Endothelial cell of umbilical vein (primary cell): ENCODE measurements at regions not wholly inside any gene's neighbourhood (a gene's known extent, or its start where the extent isn't known, plus 50 kb on each side); places are given as distances from the start of the nearest gene placed in this dataset.
"Not testable (repeated sequence)": the region's sequence is repeated elsewhere in the genome, so short reads cannot be mapped to it uniquely, and the experiment has no call there.

Experiments used
- BruUV-seq: library from RNA; stranded (reverse); fragments of 400-500 nt; replicated peaks from 2 replicates; lab custom pipeline; 2021; lab: Mats Ljungman, UMichigan
- CTCF ChIA-PET: fragments of 300-600, 350-600 bp; sonication (Branson Sonifier 250); formaldehyde crosslinking; loops from one replicate; lab custom pipeline; 2021; ENCODE audit warnings: antibody characterized with exemption, inconsistent platforms; lab: Charles Lee
- POLR2A ChIA-PET: fragments of 300-600, 350-600 bp; sonication (Branson Sonifier 250); formaldehyde crosslinking; loops from one replicate; lab custom pipeline; 2021; ENCODE audit warnings: antibody characterized with exemption, inconsistent platforms; lab: Charles Lee
- DNase-seq: peaks from one replicate; pipeline ENCODE4 v3.0.0-alpha.2; 2011; ENCODE audit warnings: low read depth, low spot score
- FAIRE-seq: peaks from 2 replicates; lab custom pipeline; 2011; peaks lifted over from hg19 to GRCh38; lab: Jason Lieb, UNC
- H2AFZ ChIP-seq: 2 replicates; pipeline ENCODE4 v1.6.0; 2012; ENCODE audit warnings: low read depth, low read length, control low read depth, inconsistent platforms
- H3K27ac ChIP-seq: 2 replicates; pipeline ENCODE4 v1.5.1; 2011; ENCODE audit warnings: low read depth, mild to moderate bottlenecking, control low read depth, low read length, moderate library complexity; ENCODE audit not compliant: insufficient read depth
- H3K27me3 ChIP-seq, 2 experiments: 2 replicates each; pipeline versions ENCODE4 v1.6.0 to v1.6.1; 2011; ENCODE audit warnings: low read length in 2 of 2, mixed read lengths in 1 of 2; ENCODE audit not compliant: control insufficient read depth in 2 of 2, insufficient read depth in 2 of 2
- H3K36me3 ChIP-seq, 2 experiments: 2 replicates in 1 of 2; 3 replicates in 1 of 2; pipeline ENCODE4 v1.5.1; 2011; ENCODE audit warnings: low read length in 2 of 2, mild to moderate bottlenecking in 1 of 2, moderate library complexity in 1 of 2; ENCODE audit not compliant: control insufficient read depth in 2 of 2, insufficient read depth in 2 of 2; ENCODE audit errors: extremely low read depth in 1 of 2
- H3K4me1 ChIP-seq: 3 replicates; pipeline ENCODE4 v1.5.1; 2011; ENCODE audit warnings: mild to moderate bottlenecking, low read length; ENCODE audit not compliant: control insufficient read depth, insufficient read depth; ENCODE audit errors: extremely low read depth
- H3K4me2 ChIP-seq: 2 replicates; pipeline ENCODE4 v1.6.1; 2011; ENCODE audit warnings: low read length, control low read depth, mixed read lengths; ENCODE audit not compliant: insufficient read depth
- H3K4me3 ChIP-seq, 3 experiments: fragments of 200-600 bp in 1 of 3; sonication (generic), shearing (Covaris generic) in 1 of 3; replicated peaks in 1 of 3; 2 replicates each; pipeline ENCODE4 v1.5.1; 2011 to 2016; ENCODE audit warnings: control low read depth in 3 of 3, low read length in 3 of 3, mild to moderate bottlenecking in 2 of 3, inconsistent platforms in 1 of 3, low read depth in 1 of 3, moderate library complexity in 1 of 3; ENCODE audit not compliant: insufficient read depth in 1 of 3
- H3K79me2 ChIP-seq: 2 replicates; pipeline ENCODE4 v1.6.0; 2012; ENCODE audit warnings: low read length, inconsistent platforms; ENCODE audit not compliant: control insufficient read depth, insufficient read depth
- H3K9ac ChIP-seq: replicated peaks from 2 replicates; pipeline ENCODE3; 2011; ENCODE audit warnings: low read length, control low read depth; ENCODE audit not compliant: insufficient read depth; ENCODE audit errors: extremely low read depth
- H3K9me1 ChIP-seq: replicated peaks from 3 replicates; pipeline ENCODE4 v1.6.0; 2011; ENCODE audit warnings: mild to moderate bottlenecking, low read length; ENCODE audit not compliant: control insufficient read depth, insufficient read depth; ENCODE audit errors: extremely low read depth
- H3K9me3 ChIP-seq: replicated peaks from 2 replicates; pipeline ENCODE4 v1.5.1; 2012; ENCODE audit warnings: low read length, inconsistent platforms; ENCODE audit not compliant: control insufficient read depth, insufficient read depth
- H4K20me1 ChIP-seq: replicated peaks from 2 replicates; pipeline ENCODE3; 2011; ENCODE audit warnings: mild to moderate bottlenecking, low read length; ENCODE audit not compliant: control insufficient read depth, insufficient read depth; ENCODE audit errors: extremely low read depth
- EZH2 ChIP-seq: IDR thresholded peaks from 2 replicates; pipeline ENCODE4 v1.6.1; 2012; ENCODE audit warnings: borderline replicate concordance, low read depth, mild to moderate bottlenecking, moderate library complexity, low read length, inconsistent platforms; ENCODE audit not compliant: severe bottlenecking
- FOS ChIP-seq: IDR thresholded peaks from 2 replicates; pipeline ENCODE4 v1.6.1; 2011; ENCODE audit warnings: mild to moderate bottlenecking, low read length, moderate library complexity, borderline replicate concordance; ENCODE audit not compliant: insufficient read depth
- GATA2 ChIP-seq: IDR thresholded peaks from 2 replicates; pipeline ENCODE4 v1.7.0; 2011; ENCODE audit warnings: low read depth, mild to moderate bottlenecking, moderate library complexity, mixed read lengths, low read length; ENCODE audit not compliant: insufficient read length, insufficient read depth
- JUN ChIP-seq: IDR thresholded peaks from 2 replicates; pipeline ENCODE4 v1.6.1; 2011; ENCODE audit warnings: borderline replicate concordance, low read depth; ENCODE audit not compliant: insufficient read length, insufficient read depth
- MYC ChIP-seq: IDR thresholded peaks from one replicate; pipeline ENCODE4 v1.6.1; 2011; ENCODE audit warnings: mild to moderate bottlenecking, low read depth, low read length
- POLR2A ChIP-seq: IDR thresholded peaks from 2 replicates; pipeline ENCODE4 v1.6.1; 2012; ENCODE audit warnings: low read depth, mild to moderate bottlenecking, control low read depth, low read length
- POLR2AphosphoS5 ChIP-seq: IDR thresholded peaks from 2 replicates; pipeline ENCODE4 v1.6.1; 2012; ENCODE audit warnings: low read depth, mild to moderate bottlenecking, control low read depth, low read length, moderate library complexity; ENCODE audit not compliant: insufficient read depth
- dilution Hi-C: fragments of 300-500 bp; cut with MboI; formaldehyde crosslinking; loops from one replicate; pipeline ENCODE4 v1.15.0; 2019; ENCODE audit warnings: low sequenced_read_pairs; ENCODE audit not compliant: extremely low pct_ligation_motif_present
- intact Hi-C: fragments of 100-400 bp; cut with micrococcal nuclease; formaldehyde crosslinking; loops from one replicate; pipeline ENCODE4 v1.10.0; 2022
- TF ChIP-seq, protein P1 (sequence below): IDR thresholded peaks from 2 replicates; pipeline ENCODE4 v1.6.1; 2011; ENCODE audit not compliant: insufficient read depth, insufficient read length
- TF ChIP-seq, protein P2 (sequence below), 2 donors: IDR thresholded peaks; 1 replicate in 1 of 2; 2 replicates in 1 of 2; pipeline ENCODE4 v1.5.1; 2011; ENCODE audit warnings: low read length in 2 of 2, mild to moderate bottlenecking in 2 of 2, moderate library complexity in 2 of 2, control low read depth in 1 of 2, inconsistent platforms in 1 of 2, low read depth in 1 of 2; ENCODE audit not compliant: insufficient read depth in 1 of 2; ENCODE audit errors: extremely low read depth in 1 of 2

DNA sequence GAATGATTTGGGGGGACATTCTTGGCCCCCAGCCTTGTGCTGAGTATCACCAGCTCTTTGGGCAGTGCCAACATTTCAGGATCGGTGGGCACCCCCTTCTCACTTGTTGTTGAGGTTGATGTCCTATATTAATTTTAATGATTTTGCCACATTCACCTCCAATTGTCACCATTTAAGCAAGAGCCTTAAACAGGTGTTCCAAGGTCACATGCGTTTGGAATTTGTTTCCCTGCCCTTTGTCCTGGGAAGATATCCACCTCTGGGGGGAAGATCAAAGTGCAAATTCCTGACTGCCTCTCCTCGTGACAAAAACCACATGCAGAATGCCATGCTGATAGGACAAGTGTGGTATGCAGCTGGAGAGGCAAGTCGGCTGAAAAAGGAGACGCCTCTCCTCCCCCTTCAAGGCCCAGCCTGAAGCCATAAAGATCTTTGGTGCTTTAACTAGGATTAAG, 72.5 kb upstream of the ID2 start:
- CTCF ChIA-PET = no interaction called here
- dilution Hi-C loops = no loop called here
- BruUV-seq = no TSS peak

GRCh38 chr2:8610775-8611174, 71.1 kb upstream of the ID2 start:
- intact Hi-C loops, FAIRE-seq: not testable (repeated sequence)

More for the DNA sequence above, 72.5 kb upstream of the ID2 start:
- no peak overlapping the region for H3K4me3 ChIP-seq
- TF ChIP-seq MYC = no peak
- TF ChIP-seq, protein P1, sequence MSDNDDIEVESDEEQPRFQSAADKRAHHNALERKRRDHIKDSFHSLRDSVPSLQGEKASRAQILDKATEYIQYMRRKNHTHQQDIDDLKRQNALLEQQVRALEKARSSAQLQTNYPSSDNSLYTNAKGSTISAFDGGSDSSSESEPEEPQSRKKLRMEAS = no peak
- TF ChIP-seq GATA2 = no peak
- TF ChIP-seq EZH2 = no peak
- no peak for TF ChIP-seq JUN
- TF ChIP-seq POLR2AphosphoS5 = no peak
- TF ChIP-seq POLR2A = no peak
- TF ChIP-seq FOS = no peak
- TF ChIP-seq, protein P2, sequence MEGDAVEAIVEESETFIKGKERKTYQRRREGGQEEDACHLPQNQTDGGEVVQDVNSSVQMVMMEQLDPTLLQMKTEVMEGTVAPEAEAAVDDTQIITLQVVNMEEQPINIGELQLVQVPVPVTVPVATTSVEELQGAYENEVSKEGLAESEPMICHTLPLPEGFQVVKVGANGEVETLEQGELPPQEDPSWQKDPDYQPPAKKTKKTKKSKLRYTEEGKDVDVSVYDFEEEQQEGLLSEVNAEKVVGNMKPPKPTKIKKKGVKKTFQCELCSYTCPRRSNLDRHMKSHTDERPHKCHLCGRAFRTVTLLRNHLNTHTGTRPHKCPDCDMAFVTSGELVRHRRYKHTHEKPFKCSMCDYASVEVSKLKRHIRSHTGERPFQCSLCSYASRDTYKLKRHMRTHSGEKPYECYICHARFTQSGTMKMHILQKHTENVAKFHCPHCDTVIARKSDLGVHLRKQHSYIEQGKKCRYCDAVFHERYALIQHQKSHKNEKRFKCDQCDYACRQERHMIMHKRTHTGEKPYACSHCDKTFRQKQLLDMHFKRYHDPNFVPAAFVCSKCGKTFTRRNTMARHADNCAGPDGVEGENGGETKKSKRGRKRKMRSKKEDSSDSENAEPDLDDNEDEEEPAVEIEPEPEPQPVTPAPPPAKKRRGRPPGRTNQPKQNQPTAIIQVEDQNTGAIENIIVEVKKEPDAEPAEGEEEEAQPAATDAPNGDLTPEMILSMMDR (IDR thresholded peaks at IDR 0.05; ENCODE audit: extremely low read depth in 1 of 2, insufficient read depth in 1 of 2, low read depth in 1 of 2, low read length in 2 of 2) = no peak
- H3K4me1 ChIP-seq = no peaks in the 10 kb centered on the region
- H3K9me1 ChIP-seq = no peaks in the 10 kb centered on the region
- FAIRE-seq (no peak), DNase-seq (no peak)
- no peaks in the 10 kb centered on the region for H4K20me1 ChIP-seq
- no peak overlapping the region for H3K4me2 ChIP-seq
- POLR2A ChIA-PET = no interaction called here
- no peaks in the 10 kb centered on the region for H3K27me3 ChIP-seq
- intact Hi-C loops = no loop called here
- no peak overlapping the region for H3K27ac ChIP-seq
- H2AFZ ChIP-seq = no peak overlapping the region
- H3K79me2 ChIP-seq = no peaks in the 10 kb centered on the region
- H3K9ac ChIP-seq = no peak overlapping the region
- H3K9me3 ChIP-seq = no peaks in the 10 kb centered on the region
- H3K36me3 ChIP-seq = no peaks in the 10 kb centered on the region

More at GRCh38 chr2:8610775-8611174, 71.1 kb upstream of the ID2 start:
- H3K9ac ChIP-seq, H3K36me3 ChIP-seq, H4K20me1 ChIP-seq, POLR2A ChIA-PET, H3K79me2 ChIP-seq, H3K4me2 ChIP-seq, H2AFZ ChIP-seq, H3K4me3 ChIP-seq, H3K4me1 ChIP-seq, BruUV-seq, DNase-seq, CTCF ChIA-PET, H3K27me3 ChIP-seq, dilution Hi-C loops, H3K27ac ChIP-seq, H3K9me3 ChIP-seq, H3K9me1 ChIP-seq: not testable (repeated sequence)
